ENCODE measurements at regions not wholly inside any gene's neighbourhood (a gene's known extent, or its start where the extent isn't known, plus 50 kb on each side); places are given as distances from the start of the nearest gene placed in this dataset.

DNA sequence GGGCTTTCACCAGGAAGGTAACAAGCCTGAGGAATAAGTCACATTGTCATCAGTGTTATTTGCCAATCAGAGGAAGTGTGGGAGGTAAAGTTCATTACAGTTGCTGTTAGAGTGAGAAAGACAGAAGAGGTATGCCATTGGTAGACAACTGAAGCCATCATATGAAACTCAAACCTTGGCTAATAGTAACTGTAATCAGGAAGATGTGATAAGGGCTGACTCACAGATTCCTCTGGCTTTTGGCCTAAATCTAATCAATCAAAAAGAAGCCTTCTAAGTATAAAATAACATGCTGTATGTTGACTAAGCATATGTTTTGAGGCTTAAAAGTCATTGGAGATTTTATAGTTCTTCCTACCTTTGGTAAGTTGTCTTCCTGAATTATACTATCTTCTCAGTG is 242.8 kb downstream of the PCDH7 start:
- H3K4me3 ChIP-seq (ENCODE audit: low read depth, low read length, poor library complexity, severe bottlenecking), result no peak overlapping the region
- no peak overlapping the region for H3K4me2 ChIP-seq (ENCODE audit: low read length)
- no peak overlapping the region for H2AFZ ChIP-seq (ENCODE audit: low read length)
- H3K36me3 ChIP-seq (ENCODE audit: insufficient read depth, low read length), result no peaks in the 10 kb centered on the region
- no peak overlapping the region for H3K9ac ChIP-seq (ENCODE audit: low read length)
- no peaks in the 10 kb centered on the region for H3K79me2 ChIP-seq (ENCODE audit: insufficient read depth, low read length)
- H3K4me1 ChIP-seq (ENCODE audit: insufficient read depth, low read length, severe bottlenecking), result no peaks in the 10 kb centered on the region
- TF ChIP-seq EZH2 (IDR thresholded peaks at IDR 0.05; ENCODE audit: borderline replicate concordance, low read length), result no peak
- TF ChIP-seq, protein P1, sequence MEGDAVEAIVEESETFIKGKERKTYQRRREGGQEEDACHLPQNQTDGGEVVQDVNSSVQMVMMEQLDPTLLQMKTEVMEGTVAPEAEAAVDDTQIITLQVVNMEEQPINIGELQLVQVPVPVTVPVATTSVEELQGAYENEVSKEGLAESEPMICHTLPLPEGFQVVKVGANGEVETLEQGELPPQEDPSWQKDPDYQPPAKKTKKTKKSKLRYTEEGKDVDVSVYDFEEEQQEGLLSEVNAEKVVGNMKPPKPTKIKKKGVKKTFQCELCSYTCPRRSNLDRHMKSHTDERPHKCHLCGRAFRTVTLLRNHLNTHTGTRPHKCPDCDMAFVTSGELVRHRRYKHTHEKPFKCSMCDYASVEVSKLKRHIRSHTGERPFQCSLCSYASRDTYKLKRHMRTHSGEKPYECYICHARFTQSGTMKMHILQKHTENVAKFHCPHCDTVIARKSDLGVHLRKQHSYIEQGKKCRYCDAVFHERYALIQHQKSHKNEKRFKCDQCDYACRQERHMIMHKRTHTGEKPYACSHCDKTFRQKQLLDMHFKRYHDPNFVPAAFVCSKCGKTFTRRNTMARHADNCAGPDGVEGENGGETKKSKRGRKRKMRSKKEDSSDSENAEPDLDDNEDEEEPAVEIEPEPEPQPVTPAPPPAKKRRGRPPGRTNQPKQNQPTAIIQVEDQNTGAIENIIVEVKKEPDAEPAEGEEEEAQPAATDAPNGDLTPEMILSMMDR (IDR thresholded peaks at IDR 0.05; ENCODE audit: low read length), result no peak
- H3F3A ChIP-seq (ENCODE audit: insufficient read depth, low read length), result no peaks in the 10 kb centered on the region
- no peak overlapping the region for H3K27ac ChIP-seq (ENCODE audit: low read depth, low read length, poor library complexity, severe bottlenecking)
- no peaks in the 10 kb centered on the region for H3K9me2 ChIP-seq (ENCODE audit: low read depth, low read length)
- H3K27me3 ChIP-seq (ENCODE audit: insufficient read depth, low read length), result no peaks in the 10 kb centered on the region
- no peaks in the 10 kb centered on the region for H3K9me3 ChIP-seq (ENCODE audit: low read length)
- no peaks in the 10 kb centered on the region for H4K20me1 ChIP-seq (ENCODE audit: insufficient read depth, low read length)

DNA sequence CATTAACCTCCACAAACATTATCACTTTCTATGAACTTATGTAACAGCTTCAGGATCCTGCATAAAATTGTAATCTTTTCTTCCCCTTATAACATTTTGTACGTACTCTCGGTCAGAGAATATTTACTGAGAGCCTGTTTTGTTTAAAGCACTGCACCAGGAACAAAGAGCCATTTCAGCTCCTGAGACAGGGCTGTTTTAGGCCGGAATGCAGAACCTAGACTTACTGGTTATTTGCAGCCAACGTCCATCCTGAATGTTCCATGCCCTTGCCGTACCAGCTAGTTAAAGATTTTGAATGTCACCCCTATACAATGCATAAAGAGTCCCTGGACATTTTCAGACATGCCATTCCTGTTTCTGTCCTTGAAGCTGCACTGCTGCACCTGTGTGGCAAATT is 248.8 kb downstream of the PCDH7 start:
- no peak overlapping the region for H3K27ac ChIP-seq (ENCODE audit: low read depth, low read length, poor library complexity, severe bottlenecking)

DNA sequence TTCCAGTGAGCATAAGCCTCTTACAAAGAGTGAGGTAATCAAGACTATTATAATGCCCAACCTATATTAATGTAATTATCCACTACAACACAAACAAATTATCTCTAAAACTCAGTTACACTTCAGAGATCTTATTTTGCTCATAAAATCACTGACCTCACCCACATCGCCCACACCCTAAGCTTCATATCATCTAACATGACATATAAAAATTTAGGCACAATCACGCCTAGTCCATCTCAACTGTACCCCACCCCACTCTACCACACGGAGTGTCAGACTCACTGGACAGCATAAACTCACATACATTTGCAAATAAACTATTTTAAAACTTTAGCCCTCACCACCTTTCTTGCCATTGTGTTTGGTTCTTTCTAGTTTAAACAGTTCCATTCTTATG is 252.4 kb downstream of the PCDH7 start:
- Histone ChIP-seq H3K9me2 (ENCODE audit: low read depth, low read length) (no peaks in the 10 kb centered on the region), H4K20me1 (ENCODE audit: insufficient read depth, low read length) (no peaks in the 10 kb centered on the region), H3K4me2 (ENCODE audit: low read length) (no peak overlapping the region), H3K9me3 (ENCODE audit: low read length) (no peaks in the 10 kb centered on the region), H3K4me1 (ENCODE audit: insufficient read depth, low read length, severe bottlenecking) (no peaks in the 10 kb centered on the region), H3K36me3 (ENCODE audit: insufficient read depth, low read length) (no peaks in the 10 kb centered on the region), H3K27ac (ENCODE audit: low read depth, low read length, poor library complexity, severe bottlenecking) (no peak overlapping the region), H3K27me3 (ENCODE audit: insufficient read depth, low read length) (no peaks in the 10 kb centered on the region), H3K4me3 (ENCODE audit: low read depth, low read length, poor library complexity, severe bottlenecking) (no peak overlapping the region), H3K9ac (ENCODE audit: low read length) (no peak overlapping the region), H3K79me2 (ENCODE audit: insufficient read depth, low read length) (no peaks in the 10 kb centered on the region), H3F3A (ENCODE audit: insufficient read depth, low read length) (no peaks in the 10 kb centered on the region), H2AFZ (ENCODE audit: low read length) (no peak overlapping the region)
- no peak for TF ChIP-seq EZH2 (IDR thresholded peaks at IDR 0.05; ENCODE audit: borderline replicate concordance, low read length)
- TF ChIP-seq, protein P1 (IDR thresholded peaks at IDR 0.05; ENCODE audit: low read length), result no peak

More for the DNA sequence above, 248.8 kb downstream of the PCDH7 start:
- Histone ChIP-seq H3K36me3 (ENCODE audit: insufficient read depth, low read length) (no peaks in the 10 kb centered on the region), H3K9me2 (ENCODE audit: low read depth, low read length) (no peaks in the 10 kb centered on the region), H3K4me1 (ENCODE audit: insufficient read depth, low read length, severe bottlenecking) (no peaks in the 10 kb centered on the region), H3K9ac (ENCODE audit: low read length) (no peak overlapping the region), H4K20me1 (ENCODE audit: insufficient read depth, low read length) (no peaks in the 10 kb centered on the region), H3K27me3 (ENCODE audit: insufficient read depth, low read length) (no peaks in the 10 kb centered on the region), H2AFZ (ENCODE audit: low read length) (no peak overlapping the region), H3K4me2 (ENCODE audit: low read length) (no peak overlapping the region), H3K79me2 (ENCODE audit: insufficient read depth, low read length) (no peaks in the 10 kb centered on the region), H3F3A (ENCODE audit: insufficient read depth, low read length) (no peaks in the 10 kb centered on the region), H3K9me3 (ENCODE audit: low read length) (no peaks in the 10 kb centered on the region), H3K4me3 (ENCODE audit: low read depth, low read length, poor library complexity, severe bottlenecking) (no peak overlapping the region)
- TF ChIP-seq EZH2 (IDR thresholded peaks at IDR 0.05; ENCODE audit: borderline replicate concordance, low read length), result no peak
- TF ChIP-seq, protein P1 (IDR thresholded peaks at IDR 0.05; ENCODE audit: low read length), result no peak

All from OCI-LY1 (cell line).